NCI-H226 (cell line): ENCODE measurements at regions not wholly inside any gene's neighbourhood (a gene's known extent, or its start where the extent isn't known, plus 50 kb on each side); places are given as distances from the start of the nearest gene placed in this dataset.

ENCODE experiments used
- DNase-seq: peaks from one replicate; pipeline ENCODE4 v3.0.0-alpha.2; 2015

GRCh38 chr1:229196404-229197264 is 74.3 kb upstream of the RAB4A start:
- DNase-seq, result no peak

- no peak for DNase-seq
Measured at GRCh38 chr1:229197265-229197585, 73.7 kb upstream of the RAB4A start.

- no peak for DNase-seq
Measured at GRCh38 chr1:229199261-229200243, 71.4 kb upstream of the RAB4A start.

DNA sequence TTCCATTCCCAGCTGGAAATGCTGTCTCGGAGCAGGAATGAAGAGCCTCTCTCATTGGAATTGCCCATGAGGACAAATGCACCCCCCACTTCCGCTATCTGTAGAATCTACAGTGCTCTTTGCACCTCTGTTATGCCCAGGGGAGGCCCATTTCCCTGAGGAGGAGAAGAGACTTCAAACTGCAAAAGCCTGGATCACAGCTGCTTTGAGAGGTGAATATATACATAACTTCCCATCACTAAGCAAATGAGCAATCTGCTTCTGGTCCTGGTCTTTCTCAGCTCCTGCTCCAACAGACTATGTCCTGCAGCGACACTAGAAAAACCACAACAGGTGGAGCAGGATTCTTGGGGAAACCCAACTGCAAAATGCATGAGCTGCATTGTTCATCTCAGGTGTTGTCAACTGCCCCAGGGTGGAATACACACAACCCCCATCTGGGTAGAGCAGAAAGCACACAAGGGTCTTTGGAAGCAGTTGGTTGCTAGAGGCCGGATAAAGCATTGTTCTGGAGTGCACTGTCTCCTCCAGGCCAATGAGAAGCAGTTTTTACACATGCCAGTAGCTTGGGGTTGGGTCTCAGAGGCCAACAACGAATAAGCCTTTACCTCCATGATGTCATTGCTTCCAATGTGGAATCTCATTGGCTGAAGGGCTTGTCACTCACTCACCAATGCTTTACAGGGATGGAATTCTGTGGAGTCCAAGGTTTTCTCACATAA is 67.7 kb upstream of the RAB4A start:
- DNase-seq, result peak; percentile 63

GRCh38 chr1:229203991-229204632 is 66.8 kb upstream of the RAB4A start:
- no peak for DNase-seq

- DNase-seq, result no peak
Measured at GRCh38 chr1:229204921-229205777, 65.8 kb upstream of the RAB4A start.

DNA sequence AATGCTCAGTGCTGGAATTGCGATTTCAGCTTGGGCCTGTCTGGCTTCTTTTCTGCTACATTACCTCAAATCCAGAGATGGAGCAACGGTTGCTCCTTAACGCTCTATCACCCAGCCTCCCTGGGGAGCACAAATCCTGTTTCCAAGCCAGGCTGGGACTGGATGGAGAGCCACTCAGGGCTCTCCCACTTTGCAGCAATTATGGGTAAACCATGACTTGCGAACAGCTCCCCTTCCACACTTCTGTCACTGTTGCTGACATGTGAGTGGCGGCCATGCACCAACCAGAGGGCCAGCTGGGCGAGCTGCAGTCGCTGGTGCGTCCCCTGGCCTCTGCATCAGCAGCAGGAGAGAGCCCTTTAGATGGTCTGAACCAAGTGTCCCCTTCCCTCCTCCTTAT is 65.1 kb upstream of the RAB4A start:
- no peak for DNase-seq

DNA sequence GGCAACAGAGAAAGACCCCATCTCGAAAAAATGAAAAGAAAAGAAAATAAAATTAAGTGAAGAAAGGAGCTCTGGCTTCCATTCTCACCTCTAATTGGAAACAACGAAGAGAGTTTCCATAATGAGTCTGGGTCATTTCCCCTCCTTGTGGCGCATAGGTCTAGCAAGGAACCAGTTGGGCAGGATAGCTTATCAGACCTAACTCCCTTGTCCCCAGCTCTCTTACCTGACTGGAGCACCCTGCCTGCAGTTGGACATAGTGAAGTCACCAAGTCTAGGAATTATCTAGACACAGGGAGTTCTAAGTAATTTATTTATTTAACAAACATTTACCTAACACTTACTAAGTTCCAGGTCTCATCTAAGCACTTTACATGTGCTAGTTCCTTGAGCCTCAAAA is 63.0 kb upstream of the RAB4A start:
- no peak for DNase-seq

- no peak for DNase-seq
Measured at GRCh38 chr1:229208481-229208880, 62.4 kb upstream of the RAB4A start.

DNA sequence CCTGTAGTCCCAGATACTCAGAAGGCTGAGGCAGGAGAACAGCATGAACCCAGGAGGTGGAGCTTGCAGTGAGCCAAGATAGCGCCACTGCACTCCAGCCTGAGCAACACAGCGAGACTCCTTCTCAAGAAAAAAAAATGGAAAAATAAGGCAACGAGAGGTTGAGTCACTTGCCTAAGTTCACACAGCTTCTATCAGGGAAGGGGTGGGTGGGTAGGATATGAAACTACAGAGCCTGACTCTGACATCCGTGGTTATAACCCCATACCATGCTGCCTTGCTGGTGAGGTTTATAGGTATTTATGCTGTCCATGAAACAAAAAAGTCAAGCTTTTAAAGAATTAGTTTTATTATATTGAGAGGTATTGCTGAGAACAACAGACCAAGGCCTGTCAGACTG is 61.5 kb upstream of the RAB4A start:
- DNase-seq, result peak; percentile 43

DNA sequence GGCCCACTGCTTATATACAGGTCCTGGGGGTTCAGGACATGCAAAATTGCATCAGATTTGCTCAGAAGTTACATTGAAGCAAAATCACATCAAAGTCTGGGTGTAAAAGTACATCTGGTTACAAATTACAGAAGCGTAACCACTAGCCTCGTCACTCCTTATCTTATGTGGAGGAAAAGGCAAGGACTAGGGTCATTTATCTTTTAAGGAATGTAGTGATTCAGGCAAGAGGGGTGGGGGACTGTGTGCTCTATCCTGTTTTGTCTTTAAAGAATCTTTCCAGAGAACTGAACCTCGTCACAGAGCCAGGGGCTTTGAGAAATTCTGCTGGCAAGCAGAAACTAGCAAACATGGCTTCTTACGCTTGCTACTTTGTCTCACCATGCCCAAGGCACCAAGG is 61.1 kb upstream of the RAB4A start:
- peak; percentile 75 for DNase-seq

- no peak for DNase-seq
Measured at GRCh38 chr1:229210844-229211243, 60.1 kb upstream of the RAB4A start.

- DNase-seq, result no peak
Measured at GRCh38 chr1:229213797-229214196, 57.1 kb upstream of the RAB4A start.

GRCh38 chr1:229217716-229218115 is 53.2 kb upstream of the RAB4A start:
- no peak for DNase-seq

- no peak for DNase-seq
Measured at GRCh38 chr1:229218612-229219025, 52.3 kb upstream of the RAB4A start.

- no peak for DNase-seq
Measured at GRCh38 chr1:229220163-229220846, 50.6 kb upstream of the RAB4A start.

DNA sequence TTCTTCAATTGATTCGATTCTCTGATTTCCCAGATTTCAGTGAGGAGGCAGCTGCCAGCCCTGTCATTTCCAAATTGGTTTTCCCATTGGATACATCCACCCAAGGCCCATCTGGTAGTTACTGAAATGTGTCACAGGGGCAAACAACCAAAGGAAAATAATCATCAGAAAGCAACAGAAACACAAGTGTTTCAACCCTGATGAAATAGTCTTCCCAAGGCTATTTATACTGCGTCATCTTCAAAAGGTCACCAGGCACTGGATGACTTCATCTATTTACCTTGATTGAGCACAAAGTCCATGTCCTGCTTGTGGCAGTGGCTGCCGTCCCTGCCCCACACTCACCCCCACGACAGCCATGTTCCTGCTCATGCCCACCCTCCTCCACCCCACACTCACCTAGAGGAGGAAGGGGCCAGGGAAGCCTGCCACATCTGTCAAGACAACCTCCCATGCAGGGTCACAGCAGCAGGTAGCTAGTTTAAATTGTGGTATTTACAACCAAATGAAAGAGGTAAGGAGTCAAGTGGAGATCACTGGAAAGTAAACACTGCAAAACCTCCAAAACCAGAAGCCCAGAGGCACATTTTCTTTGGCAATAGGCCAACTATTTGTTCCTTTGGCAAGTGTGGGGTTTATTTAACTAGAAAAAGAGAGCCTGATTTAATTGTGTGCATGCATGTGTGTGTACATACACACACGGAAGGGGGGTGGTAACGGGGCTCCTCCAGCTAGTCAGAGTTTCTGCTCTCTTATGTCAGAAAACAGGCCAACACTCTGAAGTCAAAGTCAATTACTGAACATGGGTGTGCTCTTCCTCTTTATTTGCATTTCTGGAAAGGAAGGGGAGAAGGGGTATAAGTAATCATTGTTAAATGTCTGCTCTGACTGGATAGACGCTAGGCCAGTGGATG is 49.5 kb upstream of the RAB4A start:
- DNase-seq, result peak; percentile 25
